Stomach (tissue), 4 donors: ENCODE measurements at regions not wholly inside any gene's neighbourhood (a gene's known extent, or its start where the extent isn't known, plus 50 kb on each side); places are given as distances from the start of the nearest gene placed in this dataset.

Experiments used
- POLR2A ChIP-seq, 4 donors: fragments of 450-650 bp; IDR thresholded peaks; one replicate each; pipeline ENCODE4 v1.6.1; 2016; ENCODE audit warnings: antibody characterized with exemption in 4 of 4, control low read depth in 2 of 4, mild to moderate bottlenecking in 1 of 4, moderate library complexity in 1 of 4
- TF ChIP-seq, protein P1 (sequence below), 7 experiments: fragments of 450-650 bp in 4 of 7; fragments of 200-600 bp in 3 of 7; sonication (generic) in 3 of 7; IDR thresholded peaks; one replicate each; pipeline ENCODE4 v1.5.1; 2016 to 2019; ENCODE audit warnings: antibody characterized with exemption in 7 of 7, control low read depth in 2 of 7, mild to moderate bottlenecking in 1 of 7

DNA sequence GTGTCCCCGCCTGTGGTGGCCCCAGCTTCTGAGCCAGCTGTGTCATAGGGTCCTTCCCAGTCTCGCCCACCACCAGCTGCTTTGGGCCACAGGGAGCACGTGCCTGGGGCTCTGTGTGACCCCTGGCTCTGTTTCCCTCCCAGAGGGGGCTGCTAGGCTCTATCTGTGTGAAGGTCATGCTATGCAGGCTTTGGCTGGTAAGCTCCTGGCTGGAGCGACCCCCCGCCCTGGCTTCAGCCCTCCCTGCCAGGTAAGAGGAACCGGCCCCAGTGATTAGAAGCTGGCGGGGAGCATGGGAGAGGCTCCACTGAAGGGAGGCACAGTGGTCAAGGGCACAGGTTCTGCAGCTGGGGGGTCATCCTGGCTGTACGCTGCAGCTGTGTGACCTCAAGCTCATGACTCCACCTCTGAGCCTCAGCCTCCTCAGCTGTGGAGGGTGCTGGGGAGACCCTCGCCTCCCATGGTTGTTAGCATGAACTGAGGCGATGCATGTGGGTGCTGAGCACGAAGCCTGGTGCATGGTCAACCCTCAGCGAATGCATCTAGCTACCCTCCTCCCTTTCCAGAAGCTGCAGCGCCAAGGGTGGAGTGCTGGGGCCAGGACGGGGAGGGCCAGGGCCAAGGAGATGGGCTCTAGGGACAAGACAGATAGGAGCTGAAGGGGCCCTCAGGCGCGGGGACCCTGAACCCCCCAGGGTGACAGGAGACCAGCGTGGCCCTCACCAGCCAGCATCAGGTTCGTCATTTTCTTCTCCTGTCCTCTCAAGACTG lies 163.8 kb upstream of the MVB12B start:
- TF ChIP-seq, protein P1, sequence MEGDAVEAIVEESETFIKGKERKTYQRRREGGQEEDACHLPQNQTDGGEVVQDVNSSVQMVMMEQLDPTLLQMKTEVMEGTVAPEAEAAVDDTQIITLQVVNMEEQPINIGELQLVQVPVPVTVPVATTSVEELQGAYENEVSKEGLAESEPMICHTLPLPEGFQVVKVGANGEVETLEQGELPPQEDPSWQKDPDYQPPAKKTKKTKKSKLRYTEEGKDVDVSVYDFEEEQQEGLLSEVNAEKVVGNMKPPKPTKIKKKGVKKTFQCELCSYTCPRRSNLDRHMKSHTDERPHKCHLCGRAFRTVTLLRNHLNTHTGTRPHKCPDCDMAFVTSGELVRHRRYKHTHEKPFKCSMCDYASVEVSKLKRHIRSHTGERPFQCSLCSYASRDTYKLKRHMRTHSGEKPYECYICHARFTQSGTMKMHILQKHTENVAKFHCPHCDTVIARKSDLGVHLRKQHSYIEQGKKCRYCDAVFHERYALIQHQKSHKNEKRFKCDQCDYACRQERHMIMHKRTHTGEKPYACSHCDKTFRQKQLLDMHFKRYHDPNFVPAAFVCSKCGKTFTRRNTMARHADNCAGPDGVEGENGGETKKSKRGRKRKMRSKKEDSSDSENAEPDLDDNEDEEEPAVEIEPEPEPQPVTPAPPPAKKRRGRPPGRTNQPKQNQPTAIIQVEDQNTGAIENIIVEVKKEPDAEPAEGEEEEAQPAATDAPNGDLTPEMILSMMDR (IDR thresholded peaks at IDR 0.05), result no peak
- no peak for TF ChIP-seq POLR2A (IDR thresholded peaks at IDR 0.05)
